ENCODE measurements at regions not wholly inside any gene's neighbourhood (a gene's known extent, or its start where the extent isn't known, plus 50 kb on each side); places are given as distances from the start of the nearest gene placed in this dataset.

GRCh38 chr7:110371709-110372108 lies 719.2 kb upstream of the LRRN3 start:
- TF ChIP-seq EZH2phosphoT487 (IDR thresholded peaks at IDR 0.05; ENCODE audit: insufficient read depth, low read depth) (no peak), EZH2 (IDR thresholded peaks at IDR 0.05; ENCODE audit: insufficient read depth, poor library complexity, severe bottlenecking) (no peak)
